ENCODE measurements at regions not wholly inside any gene's neighbourhood (a gene's known extent, or its start where the extent isn't known, plus 50 kb on each side); places are given as distances from the start of the nearest gene placed in this dataset.

DNA sequence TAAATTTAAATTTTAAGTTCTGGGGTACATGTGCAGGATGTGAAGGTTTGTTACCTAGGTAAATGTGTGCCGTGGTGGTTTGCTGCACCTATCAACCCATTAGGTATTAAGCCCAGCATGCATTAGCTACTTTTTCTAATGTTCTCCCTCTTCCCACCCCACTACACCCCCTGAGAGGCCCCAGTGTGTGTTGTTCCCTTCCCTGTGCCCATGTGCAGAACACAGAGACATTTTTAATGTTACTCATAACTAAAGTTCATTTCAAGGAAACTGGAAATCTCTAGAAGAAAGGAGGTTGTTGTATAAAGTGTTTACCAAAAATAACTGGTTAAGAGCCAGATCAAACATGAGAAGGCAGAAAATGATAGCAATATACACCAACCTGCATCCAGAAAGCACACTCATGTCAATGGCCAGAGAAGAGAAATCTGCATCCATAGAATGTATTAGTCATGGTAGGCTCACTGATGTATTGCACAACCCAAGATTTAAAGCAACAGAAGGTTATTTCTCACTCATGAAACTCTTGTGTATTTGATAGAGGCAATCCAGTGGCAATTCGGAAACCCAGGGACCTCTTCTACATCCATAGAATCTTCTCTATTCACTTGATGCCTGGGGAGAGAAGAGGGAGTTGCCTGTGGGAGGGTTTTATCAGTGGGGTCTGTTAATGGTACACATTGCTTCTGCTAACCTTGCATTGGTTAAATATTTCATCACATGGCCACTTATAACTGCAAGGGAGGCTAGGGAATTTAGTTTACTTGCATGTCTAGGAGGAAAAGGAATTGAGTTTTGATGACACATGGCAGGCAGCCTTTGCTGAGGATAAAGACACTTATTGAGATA lies 321.9 kb upstream of the RASGRP1 start:
- TF ChIP-seq, protein P1, sequence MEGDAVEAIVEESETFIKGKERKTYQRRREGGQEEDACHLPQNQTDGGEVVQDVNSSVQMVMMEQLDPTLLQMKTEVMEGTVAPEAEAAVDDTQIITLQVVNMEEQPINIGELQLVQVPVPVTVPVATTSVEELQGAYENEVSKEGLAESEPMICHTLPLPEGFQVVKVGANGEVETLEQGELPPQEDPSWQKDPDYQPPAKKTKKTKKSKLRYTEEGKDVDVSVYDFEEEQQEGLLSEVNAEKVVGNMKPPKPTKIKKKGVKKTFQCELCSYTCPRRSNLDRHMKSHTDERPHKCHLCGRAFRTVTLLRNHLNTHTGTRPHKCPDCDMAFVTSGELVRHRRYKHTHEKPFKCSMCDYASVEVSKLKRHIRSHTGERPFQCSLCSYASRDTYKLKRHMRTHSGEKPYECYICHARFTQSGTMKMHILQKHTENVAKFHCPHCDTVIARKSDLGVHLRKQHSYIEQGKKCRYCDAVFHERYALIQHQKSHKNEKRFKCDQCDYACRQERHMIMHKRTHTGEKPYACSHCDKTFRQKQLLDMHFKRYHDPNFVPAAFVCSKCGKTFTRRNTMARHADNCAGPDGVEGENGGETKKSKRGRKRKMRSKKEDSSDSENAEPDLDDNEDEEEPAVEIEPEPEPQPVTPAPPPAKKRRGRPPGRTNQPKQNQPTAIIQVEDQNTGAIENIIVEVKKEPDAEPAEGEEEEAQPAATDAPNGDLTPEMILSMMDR (IDR thresholded peaks at IDR 0.05): no peak
- no peaks in the 10 kb centered on the region for H3K36me3 ChIP-seq (ENCODE audit: insufficient read depth in 1 of 2, low read depth in 1 of 2)

GRCh38 chr15:38888701-38889221 lies 324.1 kb upstream of the RASGRP1 start:
- no peaks in the 10 kb centered on the region for H3K36me3 ChIP-seq (ENCODE audit: insufficient read depth in 1 of 2, low read depth in 1 of 2)
- H3K27ac ChIP-seq: no peak overlapping the region
- H3K27me3 ChIP-seq (ENCODE audit: insufficient read depth in 3 of 3, low read length in 2 of 3): no peaks in the 10 kb centered on the region
- TF ChIP-seq, protein P1 (IDR thresholded peaks at IDR 0.05): no peak
- no peak overlapping the region for H3K4me3 ChIP-seq
- WGBS, 3 donors: 69 to 90% (median 76%) methylated on average over 5 of the region's 5 CpGs
- DNase-seq (no peak), ATAC-seq (no peak)
- intact Hi-C loops (cut with DNase I): no loop called here
- no peaks in the 10 kb centered on the region for H3K9me3 ChIP-seq
- no peaks in the 10 kb centered on the region for H3K4me1 ChIP-seq

More for the DNA sequence above, 321.9 kb upstream of the RASGRP1 start:
- Histone ChIP-seq H3K4me1 (no peaks in the 10 kb centered on the region), H3K27me3 (ENCODE audit: insufficient read depth in 3 of 3, low read length in 2 of 3) (no peaks in the 10 kb centered on the region), H3K27ac (no peak overlapping the region), H3K9me3 (no peaks in the 10 kb centered on the region), H3K4me3 (no peak overlapping the region)
- intact Hi-C loops (cut with DNase I): no loop called here
- ATAC-seq (no peak), DNase-seq (no peak)
- 89 to 94% (median 92%) methylated on average over 2 of the region's 2 CpGs for WGBS, 3 donors

DNA sequence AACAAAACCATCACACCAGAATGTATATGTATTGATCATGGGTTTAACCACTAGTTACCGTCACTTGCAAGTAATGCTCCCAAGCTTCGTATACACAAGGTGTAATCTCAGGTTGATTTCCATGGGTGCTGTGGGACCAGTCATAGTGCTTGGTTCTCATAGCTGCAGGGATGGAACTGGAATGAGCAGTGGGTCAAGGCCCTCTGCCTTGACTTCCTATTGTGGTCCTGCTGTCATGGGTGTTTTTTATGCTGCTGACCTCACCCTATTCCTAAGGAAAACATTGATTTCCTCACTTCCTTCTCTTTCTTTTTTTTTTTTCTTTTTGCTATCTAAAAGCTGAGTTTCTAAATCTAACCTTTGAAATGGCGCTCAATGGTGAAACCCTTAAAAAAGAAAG lies 325.6 kb upstream of the RASGRP1 start:
- no peaks in the 10 kb centered on the region for H3K36me3 ChIP-seq (ENCODE audit: insufficient read depth in 1 of 2, low read depth in 1 of 2)
- intact Hi-C loops (cut with DNase I): no loop called here
- TF ChIP-seq, protein P1 (IDR thresholded peaks at IDR 0.05): no peak
- H3K27ac ChIP-seq: no peak overlapping the region
- no peak overlapping the region for H3K4me3 ChIP-seq
- no peak for ATAC-seq
- 96 to 99% (median 97%) methylated on average over 3 of the region's 3 CpGs for WGBS, 3 donors
- no peaks in the 10 kb centered on the region for H3K4me1 ChIP-seq
- H3K27me3 ChIP-seq (ENCODE audit: insufficient read depth in 3 of 3, low read length in 2 of 3): no peaks in the 10 kb centered on the region
- no peak for DNase-seq
- no peaks in the 10 kb centered on the region for H3K9me3 ChIP-seq

GRCh38 chr15:38893925-38894242 lies 329.3 kb upstream of the RASGRP1 start:
- Histone ChIP-seq H3K27me3 (ENCODE audit: insufficient read depth in 3 of 3, low read length in 2 of 3) (no peaks in the 10 kb centered on the region), H3K4me3 (no peak overlapping the region), H3K27ac (no peak overlapping the region), H3K4me1 (no peaks in the 10 kb centered on the region), H3K36me3 (ENCODE audit: insufficient read depth in 1 of 2, low read depth in 1 of 2) (no peaks in the 10 kb centered on the region), H3K9me3 (no peaks in the 10 kb centered on the region)
- TF ChIP-seq, protein P1 (IDR thresholded peaks at IDR 0.05): no peak
- DNase-seq: no peak
- no peak for ATAC-seq
- intact Hi-C loops (cut with DNase I): no loop called here
